ENCODE measurements at regions not wholly inside any gene's neighbourhood (a gene's known extent, or its start where the extent isn't known, plus 50 kb on each side); places are given as distances from the start of the nearest gene placed in this dataset.
"Not testable (repeated sequence)": the region's sequence is repeated elsewhere in the genome, so short reads cannot be mapped to it uniquely, and the experiment has no call there.

DNA sequence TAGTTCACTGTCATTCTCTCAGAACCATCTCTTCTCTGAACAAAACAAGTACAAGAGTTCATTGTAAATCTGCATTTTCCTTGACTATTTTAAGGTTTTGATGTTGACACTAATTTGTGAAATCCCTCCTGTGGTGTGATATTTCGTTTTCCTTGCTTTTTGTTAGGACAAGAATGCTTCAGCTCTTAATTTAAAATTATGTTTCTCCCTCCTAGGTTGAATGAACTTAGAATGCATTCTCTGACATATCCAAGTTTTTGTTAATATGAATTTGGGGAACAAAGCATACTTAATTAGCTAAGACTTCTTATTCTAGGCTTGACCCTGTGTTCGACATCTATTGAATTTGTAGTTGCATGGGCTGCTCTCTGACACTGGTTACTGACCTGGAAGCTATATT, 508.7 kb downstream of the FOXD4L5 start:
- TF ChIP-seq, protein P1, sequence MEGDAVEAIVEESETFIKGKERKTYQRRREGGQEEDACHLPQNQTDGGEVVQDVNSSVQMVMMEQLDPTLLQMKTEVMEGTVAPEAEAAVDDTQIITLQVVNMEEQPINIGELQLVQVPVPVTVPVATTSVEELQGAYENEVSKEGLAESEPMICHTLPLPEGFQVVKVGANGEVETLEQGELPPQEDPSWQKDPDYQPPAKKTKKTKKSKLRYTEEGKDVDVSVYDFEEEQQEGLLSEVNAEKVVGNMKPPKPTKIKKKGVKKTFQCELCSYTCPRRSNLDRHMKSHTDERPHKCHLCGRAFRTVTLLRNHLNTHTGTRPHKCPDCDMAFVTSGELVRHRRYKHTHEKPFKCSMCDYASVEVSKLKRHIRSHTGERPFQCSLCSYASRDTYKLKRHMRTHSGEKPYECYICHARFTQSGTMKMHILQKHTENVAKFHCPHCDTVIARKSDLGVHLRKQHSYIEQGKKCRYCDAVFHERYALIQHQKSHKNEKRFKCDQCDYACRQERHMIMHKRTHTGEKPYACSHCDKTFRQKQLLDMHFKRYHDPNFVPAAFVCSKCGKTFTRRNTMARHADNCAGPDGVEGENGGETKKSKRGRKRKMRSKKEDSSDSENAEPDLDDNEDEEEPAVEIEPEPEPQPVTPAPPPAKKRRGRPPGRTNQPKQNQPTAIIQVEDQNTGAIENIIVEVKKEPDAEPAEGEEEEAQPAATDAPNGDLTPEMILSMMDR (IDR thresholded peaks at IDR 0.05; ENCODE audit: low read depth, low read length, poor library complexity, severe bottlenecking) = not testable (repeated sequence)
- TF ChIP-seq EZH2phosphoT487 (IDR thresholded peaks at IDR 0.05; ENCODE audit: borderline replicate concordance, low read length) = not testable (repeated sequence)

Data from DOHH2 (cell line).